Naive thymus-derived CD4-positive, alpha-beta T cell (primary cell): ENCODE measurements at regions not wholly inside any gene's neighbourhood (a gene's known extent, or its start where the extent isn't known, plus 50 kb on each side); places are given as distances from the start of the nearest gene placed in this dataset.

ENCODE experiments used
- ATAC-seq: fragments of 150-1000 bp; cut with Tn5 transposase; 2 replicates; pipeline ENCODE4 v1.10.0; 2021; ENCODE audit warnings: mild to moderate bottlenecking, moderate library complexity
- CTCF ChIA-PET: fragments of 350-600 bp; sonication (Branson Sonifier 250); formaldehyde crosslinking; loops from one replicate; lab custom pipeline; 2021; ENCODE audit warnings: antibody characterized with exemption; lab: Charles Lee
- POLR2A ChIA-PET: fragments of 350-600 bp; sonication (Branson Sonifier 250); formaldehyde crosslinking; loops from one replicate; lab custom pipeline; 2021; ENCODE audit warnings: antibody characterized with exemption, inconsistent platforms; lab: Charles Lee
- DNase-seq, 9 donors: peaks; one replicate each; pipeline versions ENCODE4 v3.0.0 to v3.0.0-alpha.2; 2020 to 2022; ENCODE audit warnings: mixed read lengths in 1 of 9
- H3K27ac ChIP-seq: one replicate; pipeline ENCODE4 v1.7.0; 2013; ENCODE audit warnings: mild to moderate bottlenecking, low read depth, low read length, moderate library complexity
- H3K27me3 ChIP-seq, 2 donors: one replicate each; pipeline ENCODE4 v1.7.0; 2013; ENCODE audit warnings: low read length in 2 of 2, mild to moderate bottlenecking in 2 of 2, moderate library complexity in 2 of 2; ENCODE audit not compliant: control insufficient read depth in 2 of 2, insufficient read depth in 2 of 2
- H3K36me3 ChIP-seq, 3 experiments: 1 replicate in 2 of 3; 2 replicates in 1 of 3; pipeline ENCODE4 v1.7.0; 2013; ENCODE audit warnings: low read length in 3 of 3, mild to moderate bottlenecking in 3 of 3, moderate library complexity in 1 of 3; ENCODE audit not compliant: insufficient read depth in 3 of 3, control insufficient read depth in 2 of 3
- H3K4me1 ChIP-seq, 2 donors: one replicate each; pipeline ENCODE4 v1.7.0; 2013; ENCODE audit warnings: low read length in 2 of 2, mild to moderate bottlenecking in 2 of 2, moderate library complexity in 1 of 2; ENCODE audit not compliant: control insufficient read depth in 2 of 2, insufficient read depth in 2 of 2
- H3K4me3 ChIP-seq: 2 replicates; pipeline ENCODE4 v1.7.0; 2013; ENCODE audit warnings: mild to moderate bottlenecking, low read length
- H3K9me3 ChIP-seq, 3 experiments: 1 replicate in 2 of 3; 2 replicates in 1 of 3; pipeline ENCODE4 v1.7.0; 2013; ENCODE audit warnings: low read length in 3 of 3; ENCODE audit not compliant: control insufficient read depth in 2 of 3
- H3K27ac Mint-ChIP-seq, 9 donors: one replicate each; pipeline ENCODE4 v1.8.0; 2020 to 2022; ENCODE audit warnings: mixed read lengths in 9 of 9, mild to moderate bottlenecking in 8 of 9, moderate library complexity in 5 of 9, inconsistent platforms in 2 of 9
- H3K27me3 Mint-ChIP-seq, 5 donors: one replicate each; pipeline ENCODE4 v1.8.0; 2021 to 2022; ENCODE audit warnings: mixed read lengths in 5 of 5, mild to moderate bottlenecking in 1 of 5
- H3K36me3 Mint-ChIP-seq, 5 donors: one replicate each; pipeline ENCODE4 v1.8.0; 2020 to 2022; ENCODE audit warnings: mixed read lengths in 5 of 5, mild to moderate bottlenecking in 3 of 5, inconsistent platforms in 1 of 5
- H3K4me1 Mint-ChIP-seq, 7 donors: one replicate each; pipeline ENCODE4 v1.8.0; 2020 to 2022; ENCODE audit warnings: mixed read lengths in 7 of 7, mild to moderate bottlenecking in 3 of 7, inconsistent platforms in 1 of 7
- H3K4me3 Mint-ChIP-seq, 10 donors: one replicate each; pipeline ENCODE4 v1.8.0; 2020 to 2022; ENCODE audit warnings: mild to moderate bottlenecking in 10 of 10, mixed read lengths in 10 of 10, moderate library complexity in 6 of 10, inconsistent platforms in 2 of 10
- H3K9me3 Mint-ChIP-seq, 11 donors: one replicate each; pipeline ENCODE4 v1.8.0; 2020 to 2022; ENCODE audit warnings: mixed read lengths in 11 of 11, mild to moderate bottlenecking in 4 of 11, inconsistent platforms in 1 of 11, moderate library complexity in 1 of 11
- intact Hi-C, 2 donors: fragments of 100-400 bp; cut with micrococcal nuclease; formaldehyde crosslinking; loops; one replicate each; pipeline ENCODE4 v1.15.1; 2023

DNA sequence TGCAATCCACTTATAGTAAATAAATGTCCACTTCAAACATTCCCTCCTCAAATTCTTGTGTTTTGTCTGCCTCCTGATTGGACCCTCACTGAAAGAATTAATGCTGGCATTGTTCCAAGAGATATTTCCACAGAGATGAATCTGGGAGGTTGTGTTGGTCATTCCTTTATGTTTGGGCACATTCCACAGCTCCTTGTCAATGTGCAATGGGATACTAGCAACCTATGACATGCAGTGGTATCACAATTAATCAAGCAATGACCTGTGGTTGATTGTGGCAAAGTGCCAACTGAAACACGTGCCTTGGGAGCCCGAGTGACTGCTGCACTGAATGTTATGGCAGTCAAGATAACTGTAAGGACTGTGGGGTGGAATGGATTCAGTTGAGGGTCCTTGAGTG lies 55.0 kb upstream of the SNRPN start:
- Histone ChIP-seq H3K36me3 (no peaks in the 10 kb centered on the region), H3K4me1 (no peaks in the 10 kb centered on the region), H3K4me3 (no peak overlapping the region), H3K27ac (no peak overlapping the region), H3K9me3 (peaks cover 0 to 12% (median 0%) of the 10 kb centered on the region in 3 experiments), H3K27me3 (no peaks in the 10 kb centered on the region)
- ChIA-PET CTCF (no interaction called here), POLR2A (no interaction called here)
- Mint-ChIP-seq H3K27ac (no peak overlapping the region), H3K4me3 (no peak overlapping the region), H3K27me3 (peaks cover 0 to 5% (median 0%) of the 10 kb centered on the region in 5 donors), H3K4me1 (no peaks in the 10 kb centered on the region), H3K36me3 (peaks cover 0 to 12% (median 4%) of the 10 kb centered on the region in 5 donors), H3K9me3 (peaks cover 12 to 89% (median 35%) of the 10 kb centered on the region in 11 donors)
- ATAC-seq (no peak), DNase-seq (no peak)
- intact Hi-C loops = no loop called here

DNA sequence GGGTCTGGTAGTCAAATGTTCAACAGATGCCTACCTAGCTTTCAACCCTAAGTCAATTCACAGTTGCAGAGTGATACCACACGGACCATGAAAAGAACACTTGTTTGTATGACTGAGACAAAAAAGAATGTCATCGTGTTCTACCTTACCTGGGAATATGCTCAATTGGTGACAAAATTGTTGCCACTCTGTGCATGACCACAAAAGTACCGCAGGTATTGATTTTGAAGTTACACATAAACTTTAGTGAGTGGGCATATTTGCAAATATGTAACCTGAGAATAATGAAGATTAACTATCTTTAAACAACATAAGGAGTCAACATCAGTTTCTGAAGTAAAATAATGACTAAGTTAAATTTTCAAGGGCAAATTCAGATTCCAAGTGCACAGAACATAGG lies 53.4 kb upstream of the SNRPN start:
- POLR2A ChIA-PET = no interaction called here
- no peak overlapping the region for H3K27ac ChIP-seq

More for the DNA sequence above, 53.4 kb upstream of the SNRPN start:
- no peak for ATAC-seq
- H3K27me3 ChIP-seq = no peaks in the 10 kb centered on the region
- CTCF ChIA-PET = no interaction called here
- H3K4me3 ChIP-seq = no peak overlapping the region
- H3K36me3 ChIP-seq = no peaks in the 10 kb centered on the region
- H3K4me1 ChIP-seq = no peaks in the 10 kb centered on the region
- DNase-seq = no peak
- H3K9me3 Mint-ChIP-seq = peaks cover 9 to 85% (median 35%) of the 10 kb centered on the region in 11 donors
- no peak overlapping the region for H3K27ac Mint-ChIP-seq
- H3K36me3 Mint-ChIP-seq = peaks cover 0 to 12% (median 4%) of the 10 kb centered on the region in 5 donors
- intact Hi-C loops = no loop called here
- H3K9me3 ChIP-seq = peaks cover 0 to 8% (median 0%) of the 10 kb centered on the region in 3 experiments
- H3K4me1 Mint-ChIP-seq = no peaks in the 10 kb centered on the region
- H3K27me3 Mint-ChIP-seq = peaks cover 0 to 5% (median 0%) of the 10 kb centered on the region in 5 donors
- no peak overlapping the region for H3K4me3 Mint-ChIP-seq
